AML-193 (cell line): ENCODE measurements at regions not wholly inside any gene's neighbourhood (a gene's known extent, or its start where the extent isn't known, plus 50 kb on each side); places are given as distances from the start of the nearest gene placed in this dataset.
"Not testable (repeated sequence)": the region's sequence is repeated elsewhere in the genome, so short reads cannot be mapped to it uniquely, and the experiment has no call there.

Experiments used
- DNase-seq, 2 experiments: peaks; one replicate each; lab custom pipeline; 2025; lab: John Stamatoyannopoulos, UW

- DNase-seq, result no peak
Observed at GRCh38 chr7:114806590-114807162, 115.2 kb upstream of the MDFIC start.

GRCh38 chr7:114812570-114812969 lies 109.3 kb upstream of the MDFIC start:
- no peak for DNase-seq

GRCh38 chr7:114813624-114814023 lies 108.3 kb upstream of the MDFIC start:
- DNase-seq, result no peak

GRCh38 chr7:114817036-114817435 lies 104.9 kb upstream of the MDFIC start:
- DNase-seq, result not testable (repeated sequence)

GRCh38 chr7:114818501-114818900 lies 103.4 kb upstream of the MDFIC start:
- no peak for DNase-seq

- peak in 1 of 2 experiments; percentile 4 for DNase-seq
Observed at GRCh38 chr7:114819616-114820362, 102.1 kb upstream of the MDFIC start.

GRCh38 chr7:114821030-114821900 lies 100.6 kb upstream of the MDFIC start:
- DNase-seq, result no peak

GRCh38 chr7:114822131-114822530 lies 99.8 kb upstream of the MDFIC start:
- no peak for DNase-seq

GRCh38 chr7:114822844-114823243 lies 99.0 kb upstream of the MDFIC start:
- no peak for DNase-seq

GRCh38 chr7:114823290-114823689 lies 98.6 kb upstream of the MDFIC start:
- DNase-seq, result no peak

GRCh38 chr7:114825423-114825951 lies 96.4 kb upstream of the MDFIC start:
- DNase-seq, result no peak

GRCh38 chr7:114830952-114831351 lies 90.9 kb upstream of the MDFIC start:
- DNase-seq, result no peak

GRCh38 chr7:114832906-114833595 lies 88.8 kb upstream of the MDFIC start:
- no peak for DNase-seq

GRCh38 chr7:114835303-114835702 lies 86.6 kb upstream of the MDFIC start:
- no peak for DNase-seq

GRCh38 chr7:114835861-114836260 lies 86.0 kb upstream of the MDFIC start:
- no peak for DNase-seq

- DNase-seq, result no peak
Observed at GRCh38 chr7:114842551-114843065, 79.3 kb upstream of the MDFIC start.

- no peak for DNase-seq
Observed at GRCh38 chr7:114843102-114843501, 78.8 kb upstream of the MDFIC start.

GRCh38 chr7:114851406-114852061 lies 70.4 kb upstream of the MDFIC start:
- DNase-seq, result no peak

- no peak for DNase-seq
Observed at GRCh38 chr7:114852293-114852692, 69.6 kb upstream of the MDFIC start.

GRCh38 chr7:114853189-114853588 lies 68.7 kb upstream of the MDFIC start:
- no peak for DNase-seq

- DNase-seq, result no peak
Observed at GRCh38 chr7:114854369-114854768, 67.5 kb upstream of the MDFIC start.
